ENCODE measurements at regions not wholly inside any gene's neighbourhood (a gene's known extent, or its start where the extent isn't known, plus 50 kb on each side); places are given as distances from the start of the nearest gene placed in this dataset.

DNA sequence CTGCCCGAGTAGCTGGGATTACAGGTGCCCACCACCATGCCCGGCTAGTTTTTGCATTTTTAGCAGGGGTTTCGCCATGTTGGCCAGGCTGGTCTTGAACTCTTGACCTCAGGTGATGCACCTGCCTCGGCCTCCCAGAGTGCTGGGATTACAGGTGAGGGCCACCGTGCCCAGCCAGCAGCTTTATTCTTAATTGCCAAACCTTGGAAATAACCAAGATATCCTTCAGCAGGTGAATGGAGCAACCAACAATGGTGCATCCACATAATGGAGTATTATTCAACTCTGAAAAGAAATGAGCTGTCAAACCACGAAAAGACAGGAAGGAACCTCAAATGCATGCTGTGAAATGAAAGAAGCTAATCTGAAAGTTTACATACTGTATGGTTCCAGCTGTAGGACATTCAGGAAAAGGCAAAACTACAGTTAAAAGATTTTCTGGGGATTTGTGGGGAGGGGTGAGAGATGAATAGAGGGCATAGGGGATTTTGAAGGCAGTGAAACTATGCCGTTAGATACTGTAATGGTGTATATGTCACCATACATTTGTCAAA lies 118.8 kb upstream of the CCND2 start:
- POLR2A ChIA-PET: interaction anchor here (0.6 to 4.1 kb wide), 3 partner anchors 10 to 60 kb away, joined by 4 to 19 read pairs (median 9); no protein-coding TSS in a partner anchor
- ATAC-seq (ENCODE audit: poor library complexity) (no peak), DNase-seq (no peak)
- H3K4me3 Mint-ChIP-seq: no peak overlapping the region
- peaks cover 35% of the 10 kb centered on the region for H3K4me1 Mint-ChIP-seq (ENCODE audit: low read depth)
- Histone ChIP-seq H3K27ac (ENCODE audit: low read depth in 1 of 2, low read length in 2 of 2) (no peak overlapping the region), H3K36me3 (ENCODE audit: insufficient read depth, low read length) (no peaks in the 10 kb centered on the region), H3K27me3 (ENCODE audit: control insufficient read depth in 1 of 2, insufficient read depth in 2 of 2, low read length in 2 of 2) (no peaks in the 10 kb centered on the region), H3K9me3 (ENCODE audit: control insufficient read depth in 1 of 2, insufficient read depth in 1 of 2, low read length in 2 of 2) (no peaks in the 10 kb centered on the region), H3K4me3 (ENCODE audit: low read length) (no peak overlapping the region), H3K4me1 (ENCODE audit: insufficient read depth, low read length) (peaks cover 36% of the 10 kb centered on the region)
- CTCF ChIA-PET: interaction anchor here (0.7 to 1.7 kb wide), 4 partner anchors 8 to 32 kb away, joined by 3 to 10 read pairs (median 4); no protein-coding TSS in a partner anchor
- intact Hi-C loops (cut with DNase I, micrococcal nuclease): no loop called here
- no peaks in the 10 kb centered on the region for H3K9me3 Mint-ChIP-seq
- H3K27me3 Mint-ChIP-seq: no peaks in the 10 kb centered on the region
- TF ChIP-seq, protein P1, sequence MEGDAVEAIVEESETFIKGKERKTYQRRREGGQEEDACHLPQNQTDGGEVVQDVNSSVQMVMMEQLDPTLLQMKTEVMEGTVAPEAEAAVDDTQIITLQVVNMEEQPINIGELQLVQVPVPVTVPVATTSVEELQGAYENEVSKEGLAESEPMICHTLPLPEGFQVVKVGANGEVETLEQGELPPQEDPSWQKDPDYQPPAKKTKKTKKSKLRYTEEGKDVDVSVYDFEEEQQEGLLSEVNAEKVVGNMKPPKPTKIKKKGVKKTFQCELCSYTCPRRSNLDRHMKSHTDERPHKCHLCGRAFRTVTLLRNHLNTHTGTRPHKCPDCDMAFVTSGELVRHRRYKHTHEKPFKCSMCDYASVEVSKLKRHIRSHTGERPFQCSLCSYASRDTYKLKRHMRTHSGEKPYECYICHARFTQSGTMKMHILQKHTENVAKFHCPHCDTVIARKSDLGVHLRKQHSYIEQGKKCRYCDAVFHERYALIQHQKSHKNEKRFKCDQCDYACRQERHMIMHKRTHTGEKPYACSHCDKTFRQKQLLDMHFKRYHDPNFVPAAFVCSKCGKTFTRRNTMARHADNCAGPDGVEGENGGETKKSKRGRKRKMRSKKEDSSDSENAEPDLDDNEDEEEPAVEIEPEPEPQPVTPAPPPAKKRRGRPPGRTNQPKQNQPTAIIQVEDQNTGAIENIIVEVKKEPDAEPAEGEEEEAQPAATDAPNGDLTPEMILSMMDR (IDR thresholded peaks at IDR 0.05): no peak
- H3K36me3 Mint-ChIP-seq (ENCODE audit: low read depth): no peaks in the 10 kb centered on the region
- H3K27ac Mint-ChIP-seq: no peak overlapping the region

DNA sequence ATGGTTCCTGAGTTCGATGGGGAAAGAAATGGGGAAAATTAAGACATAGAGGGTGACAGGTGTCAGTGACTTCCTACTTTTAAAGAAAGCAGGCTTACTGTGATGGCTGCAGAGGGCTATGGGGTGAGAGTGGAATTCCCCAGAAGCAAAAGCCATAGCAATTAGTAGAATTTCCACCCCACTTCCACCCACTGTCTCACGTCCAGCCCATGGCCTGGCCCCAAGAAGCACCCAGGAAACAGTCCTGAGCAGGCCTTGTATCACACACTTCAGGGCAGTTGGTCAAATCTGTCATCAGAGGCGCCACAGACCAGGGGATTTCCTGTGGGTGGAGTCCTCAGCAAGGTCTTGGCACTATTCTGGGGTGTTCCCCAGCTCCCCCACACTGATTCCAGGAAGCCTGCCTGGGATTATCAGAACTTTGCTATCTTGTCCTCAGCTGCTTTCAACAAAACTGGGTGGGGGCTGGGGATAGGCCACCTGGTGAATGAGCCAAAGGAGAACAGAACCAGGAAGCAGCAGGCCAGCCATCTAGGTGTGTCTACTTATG lies 120.1 kb upstream of the CCND2 start:
- POLR2A ChIA-PET: interaction anchor here (4.1 kb wide), 1 partner anchor 11 kb away, joined by 19 read pairs; no protein-coding TSS in a partner anchor
- peak; percentile 46 for ATAC-seq (ENCODE audit: poor library complexity)
- no peak overlapping the region for H3K4me3 ChIP-seq (ENCODE audit: low read length)
- H3K36me3 ChIP-seq (ENCODE audit: insufficient read depth, low read length): no peaks in the 10 kb centered on the region
- Mint-ChIP-seq H3K27me3 (no peaks in the 10 kb centered on the region), H3K36me3 (ENCODE audit: low read depth) (no peaks in the 10 kb centered on the region), H3K9me3 (no peaks in the 10 kb centered on the region), H3K4me3 (no peak overlapping the region), H3K4me1 (ENCODE audit: low read depth) (peaks cover 35% of the 10 kb centered on the region), H3K27ac (peak overlapping the region; percentile 69)
- H3K27ac ChIP-seq (ENCODE audit: low read depth in 1 of 2, low read length in 2 of 2): peak overlapping the region in 1 of 2 donors; percentile 66
- TF ChIP-seq, protein P1 (IDR thresholded peaks at IDR 0.05): no peak
- no peaks in the 10 kb centered on the region for H3K27me3 ChIP-seq (ENCODE audit: control insufficient read depth in 1 of 2, insufficient read depth in 2 of 2, low read length in 2 of 2)
- intact Hi-C loops (cut with DNase I, micrococcal nuclease): no loop called here
- CTCF ChIA-PET: interaction anchor here (1.5 kb wide), 1 partner anchor 10 kb away, joined by 10 read pairs; no protein-coding TSS in a partner anchor
- peaks cover 39% of the 10 kb centered on the region for H3K4me1 ChIP-seq (ENCODE audit: insufficient read depth, low read length)
- DNase-seq: peak in 6 of 14 experiments; percentile 6 to 83 (median 52)
- H3K9me3 ChIP-seq (ENCODE audit: control insufficient read depth in 1 of 2, insufficient read depth in 1 of 2, low read length in 2 of 2): no peaks in the 10 kb centered on the region

DNA sequence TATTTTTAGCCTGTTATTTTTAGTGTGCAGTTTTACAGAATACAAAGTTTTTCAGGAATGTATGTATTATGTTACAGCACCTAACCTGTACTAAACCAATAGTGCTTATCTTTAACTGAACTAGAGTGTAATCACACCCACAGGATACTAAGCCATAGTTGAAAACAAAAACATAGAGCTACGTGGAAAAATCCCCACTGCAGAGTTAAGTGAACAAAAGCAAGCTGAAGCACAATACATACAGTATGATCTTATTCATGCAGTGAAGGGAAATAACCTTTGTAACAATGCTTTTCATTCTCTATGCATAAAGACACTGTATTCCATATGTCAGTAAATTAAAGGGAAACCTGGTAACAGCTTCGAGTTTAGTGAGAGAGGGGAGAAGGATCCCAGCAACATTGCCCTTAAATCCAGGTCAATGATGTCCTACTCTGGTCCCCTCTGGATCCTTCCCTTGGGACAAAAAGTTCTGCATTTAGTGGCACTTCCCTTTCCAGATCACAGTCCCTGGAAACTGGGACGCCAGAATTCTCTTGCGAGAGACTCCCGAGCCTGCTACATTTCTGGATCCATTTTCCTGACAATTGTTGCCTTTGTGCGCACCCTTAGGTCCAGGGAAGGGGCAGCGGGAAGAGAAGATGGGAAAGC lies 121.3 kb upstream of the CCND2 start:
- H3K4me3 ChIP-seq (ENCODE audit: low read length): no peak overlapping the region
- Mint-ChIP-seq H3K4me1 (ENCODE audit: low read depth) (peaks cover 35% of the 10 kb centered on the region), H3K4me3 (no peak overlapping the region), H3K9me3 (no peaks in the 10 kb centered on the region), H3K36me3 (ENCODE audit: low read depth) (no peaks in the 10 kb centered on the region), H3K27me3 (no peaks in the 10 kb centered on the region), H3K27ac (no peak overlapping the region)
- DNase-seq: peak in 1 of 14 experiments; percentile 46
- ATAC-seq (ENCODE audit: poor library complexity): no peak
- no peaks in the 10 kb centered on the region for H3K27me3 ChIP-seq (ENCODE audit: control insufficient read depth in 1 of 2, insufficient read depth in 2 of 2, low read length in 2 of 2)
- TF ChIP-seq, protein P1 (IDR thresholded peaks at IDR 0.05): no peak
- H3K4me1 ChIP-seq (ENCODE audit: insufficient read depth, low read length): peaks cover 45% of the 10 kb centered on the region
- no peaks in the 10 kb centered on the region for H3K9me3 ChIP-seq (ENCODE audit: control insufficient read depth in 1 of 2, insufficient read depth in 1 of 2, low read length in 2 of 2)
- CTCF ChIA-PET: interaction anchor here (0.8 kb wide), 2 partner anchors 8 to 11 kb away, joined by 3 read pairs; no protein-coding TSS in a partner anchor
- peak overlapping the region in 1 of 2 donors; percentile 66 for H3K27ac ChIP-seq (ENCODE audit: low read depth in 1 of 2, low read length in 2 of 2)
- H3K36me3 ChIP-seq (ENCODE audit: insufficient read depth, low read length): no peaks in the 10 kb centered on the region
- POLR2A ChIA-PET: interaction anchor here (1.0 to 4.1 kb wide), 3 partner anchors 10 to 119 kb away, joined by 4 to 19 read pairs (median 7); no protein-coding TSS in a partner anchor
- intact Hi-C loops (cut with DNase I, micrococcal nuclease): no loop called here
